Keratinocyte (primary cell): ENCODE measurements at regions not wholly inside any gene's neighbourhood (a gene's known extent, or its start where the extent isn't known, plus 50 kb on each side); places are given as distances from the start of the nearest gene placed in this dataset.

Source experiments
- DNase-seq: peaks from one replicate; pipeline ENCODE4 v3.0.0-alpha.2; 2011; ENCODE audit warnings: low read depth, missing footprints, low spot score
- FAIRE-seq: peaks from 2 replicates; lab custom pipeline; 2011; peaks lifted over from hg19 to GRCh38; lab: Jason Lieb, UNC
- H2AFZ ChIP-seq: 2 replicates; pipeline ENCODE4 v1.6.0; 2012; ENCODE audit warnings: low read length, control low read depth, inconsistent platforms; ENCODE audit not compliant: control insufficient read depth
- H3K27ac ChIP-seq: 2 replicates; pipeline ENCODE4 v1.5.1; 2011; ENCODE audit warnings: low read length; ENCODE audit not compliant: control insufficient read depth, insufficient read depth
- H3K27me3 ChIP-seq: 3 replicates; pipeline ENCODE4 v1.6.0; 2011; ENCODE audit warnings: low read length; ENCODE audit not compliant: control insufficient read depth, insufficient read depth; ENCODE audit errors: extremely low read depth
- H3K36me3 ChIP-seq, 2 experiments: 2 replicates in 1 of 2; 3 replicates in 1 of 2; pipeline ENCODE4 v1.5.1; 2011; ENCODE audit warnings: low read length in 2 of 2, mild to moderate bottlenecking in 1 of 2; ENCODE audit not compliant: control insufficient read depth in 2 of 2, insufficient read depth in 2 of 2; ENCODE audit errors: extremely low read depth in 1 of 2
- H3K4me1 ChIP-seq: 3 replicates; pipeline ENCODE4 v1.5.1; 2011; ENCODE audit warnings: low read length; ENCODE audit not compliant: control insufficient read depth, insufficient read depth; ENCODE audit errors: extremely low read depth
- H3K4me2 ChIP-seq: 3 replicates; pipeline ENCODE4 v1.6.0; 2011; ENCODE audit warnings: low read depth, low read length; ENCODE audit not compliant: control insufficient read depth, insufficient read depth; ENCODE audit errors: extremely low read depth
- H3K4me3 ChIP-seq, 3 experiments: fragments of 200-600 bp in 1 of 3; sonication (generic) in 1 of 3; 2 replicates in 2 of 3; 3 replicates in 1 of 3; pipeline ENCODE4 v1.5.1; 2011 to 2016; ENCODE audit warnings: low read length in 3 of 3, mild to moderate bottlenecking in 3 of 3, control low read depth in 2 of 3, inconsistent platforms in 1 of 3, low read depth in 1 of 3, mixed read lengths in 1 of 3, mixed run types in 1 of 3, moderate library complexity in 1 of 3; ENCODE audit not compliant: control insufficient read depth in 2 of 3, insufficient read depth in 2 of 3; ENCODE audit errors: extremely low read depth in 1 of 3
- H3K79me2 ChIP-seq: 2 replicates; pipeline ENCODE4 v1.6.0; 2012; ENCODE audit warnings: low read length; ENCODE audit not compliant: control insufficient read depth, insufficient read depth
- H3K9ac ChIP-seq: 3 replicates; pipeline ENCODE4 v1.6.0; 2011; ENCODE audit warnings: low read length; ENCODE audit not compliant: control insufficient read depth, insufficient read depth; ENCODE audit errors: extremely low read depth
- H3K9me1 ChIP-seq: 3 replicates; pipeline ENCODE4 v1.6.0; 2011; ENCODE audit warnings: low read length; ENCODE audit not compliant: control insufficient read depth, insufficient read depth; ENCODE audit errors: extremely low read depth
- H3K9me3 ChIP-seq: 2 replicates; pipeline ENCODE4 v1.5.1; 2012; ENCODE audit warnings: low read depth, low read length; ENCODE audit not compliant: control insufficient read depth
- H4K20me1 ChIP-seq: 3 replicates; pipeline ENCODE4 v1.6.0; 2011; ENCODE audit warnings: low read length; ENCODE audit not compliant: control insufficient read depth, insufficient read depth; ENCODE audit errors: extremely low read depth
- EZH2 ChIP-seq: IDR thresholded peaks from one replicate; pipeline ENCODE4 v1.6.1; 2012; ENCODE audit warnings: inconsistent platforms, mild to moderate bottlenecking, low read length, moderate library complexity
- dilution Hi-C: fragments of 300-500 bp; cut with MboI; formaldehyde crosslinking; loops from one replicate; pipeline ENCODE4 v1.7.0; 2020; ENCODE audit warnings: low sequenced_read_pairs; ENCODE audit not compliant: extremely low pct_ligation_motif_present
- TF ChIP-seq, protein P1 (sequence below), 3 experiments: IDR thresholded peaks in 1 of 3; conservative IDR thresholded peaks in 1 of 3; optimal IDR thresholded peaks in 1 of 3; 2 replicates in 2 of 3; 3 replicates in 1 of 3; pipeline versions ENCODE3 to v1.5.1; 2011; ENCODE audit warnings: low read length in 3 of 3, mild to moderate bottlenecking in 3 of 3, moderate library complexity in 2 of 3, control low read depth in 1 of 3, inconsistent platforms in 1 of 3; ENCODE audit not compliant: insufficient read depth in 2 of 3; ENCODE audit errors: extremely low read depth in 1 of 3

DNA sequence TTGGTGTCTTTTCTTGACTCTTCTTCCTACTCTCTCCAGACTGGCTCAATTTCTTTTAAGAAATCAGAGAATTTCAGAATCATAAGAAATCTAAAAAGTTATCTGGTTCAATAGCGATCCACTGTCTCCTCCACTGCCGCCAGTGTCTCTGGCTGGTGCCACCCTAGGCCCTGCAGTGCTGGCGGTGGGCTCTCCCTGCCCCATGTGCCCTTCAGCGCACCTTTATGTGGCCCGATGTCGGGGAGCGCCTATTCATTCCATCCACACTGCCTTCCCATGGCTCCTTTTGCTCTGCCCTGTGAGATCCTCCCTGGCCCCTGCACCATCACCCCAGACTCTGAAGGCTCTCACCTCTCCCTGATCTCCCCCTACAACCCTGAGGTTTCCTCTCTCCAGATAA is 62.8 kb downstream of the TBXT start:
- Histone ChIP-seq H4K20me1 (no peaks in the 10 kb centered on the region), H2AFZ (no peak overlapping the region), H3K4me3 (no peak overlapping the region), H3K27me3 (no peaks in the 10 kb centered on the region), H3K36me3 (no peaks in the 10 kb centered on the region), H3K4me1 (no peaks in the 10 kb centered on the region), H3K4me2 (no peak overlapping the region), H3K27ac (no peak overlapping the region), H3K79me2 (no peaks in the 10 kb centered on the region), H3K9ac (no peak overlapping the region), H3K9me3 (no peaks in the 10 kb centered on the region), H3K9me1 (no peaks in the 10 kb centered on the region)
- dilution Hi-C loops, result no loop called here
- DNase-seq (no peak), FAIRE-seq (no peak)
- no peak for TF ChIP-seq EZH2
- TF ChIP-seq, protein P1, sequence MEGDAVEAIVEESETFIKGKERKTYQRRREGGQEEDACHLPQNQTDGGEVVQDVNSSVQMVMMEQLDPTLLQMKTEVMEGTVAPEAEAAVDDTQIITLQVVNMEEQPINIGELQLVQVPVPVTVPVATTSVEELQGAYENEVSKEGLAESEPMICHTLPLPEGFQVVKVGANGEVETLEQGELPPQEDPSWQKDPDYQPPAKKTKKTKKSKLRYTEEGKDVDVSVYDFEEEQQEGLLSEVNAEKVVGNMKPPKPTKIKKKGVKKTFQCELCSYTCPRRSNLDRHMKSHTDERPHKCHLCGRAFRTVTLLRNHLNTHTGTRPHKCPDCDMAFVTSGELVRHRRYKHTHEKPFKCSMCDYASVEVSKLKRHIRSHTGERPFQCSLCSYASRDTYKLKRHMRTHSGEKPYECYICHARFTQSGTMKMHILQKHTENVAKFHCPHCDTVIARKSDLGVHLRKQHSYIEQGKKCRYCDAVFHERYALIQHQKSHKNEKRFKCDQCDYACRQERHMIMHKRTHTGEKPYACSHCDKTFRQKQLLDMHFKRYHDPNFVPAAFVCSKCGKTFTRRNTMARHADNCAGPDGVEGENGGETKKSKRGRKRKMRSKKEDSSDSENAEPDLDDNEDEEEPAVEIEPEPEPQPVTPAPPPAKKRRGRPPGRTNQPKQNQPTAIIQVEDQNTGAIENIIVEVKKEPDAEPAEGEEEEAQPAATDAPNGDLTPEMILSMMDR (optimal IDR thresholded peaks at IDR 0.05 in 1 of 3, IDR thresholded peaks at IDR 0.05 in 1 of 3, conservative IDR thresholded peaks at IDR 0.05 in 1 of 3; ENCODE audit: extremely low read depth in 1 of 3, insufficient read depth in 2 of 3, low read length in 3 of 3), result no peak

GRCh38 chr6:166104107-166104506 is 63.5 kb downstream of the TBXT start:
- Histone ChIP-seq H3K27me3 (no peaks in the 10 kb centered on the region), H3K9me1 (no peaks in the 10 kb centered on the region), H3K4me3 (no peak overlapping the region), H3K4me2 (no peak overlapping the region), H3K9me3 (no peaks in the 10 kb centered on the region), H3K36me3 (no peaks in the 10 kb centered on the region), H3K9ac (no peak overlapping the region), H4K20me1 (no peaks in the 10 kb centered on the region), H3K4me1 (no peaks in the 10 kb centered on the region), H3K79me2 (no peaks in the 10 kb centered on the region), H3K27ac (no peak overlapping the region), H2AFZ (no peak overlapping the region)
- DNase-seq (no peak), FAIRE-seq (no peak)
- dilution Hi-C loops, result no loop called here
- no peak for TF ChIP-seq EZH2
- TF ChIP-seq, protein P1 (optimal IDR thresholded peaks at IDR 0.05 in 1 of 3, IDR thresholded peaks at IDR 0.05 in 1 of 3, conservative IDR thresholded peaks at IDR 0.05 in 1 of 3; ENCODE audit: extremely low read depth in 1 of 3, insufficient read depth in 2 of 3, low read length in 3 of 3), result no peak
